GM12801 (cell line): ENCODE measurements at regions not wholly inside any gene's neighbourhood (a gene's known extent, or its start where the extent isn't known, plus 50 kb on each side); places are given as distances from the start of the nearest gene placed in this dataset.

Source experiments
- TF ChIP-seq, protein P1 (sequence below): IDR thresholded peaks from one replicate; pipeline ENCODE4 v1.5.1; 2011; ENCODE audit warnings: control low read depth; ENCODE audit not compliant: insufficient read length; ENCODE audit errors: extremely low read depth

DNA sequence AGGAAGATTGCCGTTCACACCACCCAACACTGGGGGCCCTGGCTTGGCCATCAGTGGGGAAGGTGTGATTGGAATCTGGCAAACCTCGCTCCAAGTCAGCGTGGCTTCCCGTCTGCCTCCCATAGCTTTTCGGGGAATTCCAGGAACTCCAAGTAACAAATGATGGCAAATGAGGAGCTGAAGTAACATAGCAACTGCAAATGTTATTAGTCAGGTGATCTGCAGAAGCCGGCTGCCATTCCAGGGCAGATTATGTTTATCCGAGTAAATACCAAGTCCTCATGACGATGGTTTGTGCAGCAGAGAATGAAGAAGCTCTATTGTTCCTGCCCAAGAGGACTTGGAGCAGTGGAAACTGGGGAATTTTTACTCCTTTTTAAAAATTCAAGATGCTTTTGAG is 270.5 kb upstream of the PODXL start:
- TF ChIP-seq, protein P1, sequence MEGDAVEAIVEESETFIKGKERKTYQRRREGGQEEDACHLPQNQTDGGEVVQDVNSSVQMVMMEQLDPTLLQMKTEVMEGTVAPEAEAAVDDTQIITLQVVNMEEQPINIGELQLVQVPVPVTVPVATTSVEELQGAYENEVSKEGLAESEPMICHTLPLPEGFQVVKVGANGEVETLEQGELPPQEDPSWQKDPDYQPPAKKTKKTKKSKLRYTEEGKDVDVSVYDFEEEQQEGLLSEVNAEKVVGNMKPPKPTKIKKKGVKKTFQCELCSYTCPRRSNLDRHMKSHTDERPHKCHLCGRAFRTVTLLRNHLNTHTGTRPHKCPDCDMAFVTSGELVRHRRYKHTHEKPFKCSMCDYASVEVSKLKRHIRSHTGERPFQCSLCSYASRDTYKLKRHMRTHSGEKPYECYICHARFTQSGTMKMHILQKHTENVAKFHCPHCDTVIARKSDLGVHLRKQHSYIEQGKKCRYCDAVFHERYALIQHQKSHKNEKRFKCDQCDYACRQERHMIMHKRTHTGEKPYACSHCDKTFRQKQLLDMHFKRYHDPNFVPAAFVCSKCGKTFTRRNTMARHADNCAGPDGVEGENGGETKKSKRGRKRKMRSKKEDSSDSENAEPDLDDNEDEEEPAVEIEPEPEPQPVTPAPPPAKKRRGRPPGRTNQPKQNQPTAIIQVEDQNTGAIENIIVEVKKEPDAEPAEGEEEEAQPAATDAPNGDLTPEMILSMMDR = no peak

DNA sequence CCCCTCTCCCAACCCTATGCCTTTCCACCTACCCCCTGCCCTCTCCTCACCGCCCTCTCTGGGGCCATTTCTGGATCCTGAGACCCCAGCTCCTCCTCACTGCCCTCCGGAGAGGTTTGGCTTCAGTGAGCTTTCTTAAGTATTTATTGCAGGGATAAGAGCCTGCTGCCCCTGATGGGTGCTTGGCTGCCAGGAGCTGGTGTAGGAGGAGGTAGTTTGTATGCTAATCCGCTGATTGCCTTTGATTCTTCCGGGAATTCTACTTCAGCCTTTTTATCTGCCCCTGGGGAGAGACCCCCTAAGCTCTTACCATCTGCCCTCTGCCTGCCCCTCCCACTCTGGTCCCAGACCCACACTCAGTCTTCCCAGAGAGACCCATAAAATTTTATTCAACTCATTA is 263.5 kb upstream of the PODXL start:
- TF ChIP-seq, protein P1 = no peak

DNA sequence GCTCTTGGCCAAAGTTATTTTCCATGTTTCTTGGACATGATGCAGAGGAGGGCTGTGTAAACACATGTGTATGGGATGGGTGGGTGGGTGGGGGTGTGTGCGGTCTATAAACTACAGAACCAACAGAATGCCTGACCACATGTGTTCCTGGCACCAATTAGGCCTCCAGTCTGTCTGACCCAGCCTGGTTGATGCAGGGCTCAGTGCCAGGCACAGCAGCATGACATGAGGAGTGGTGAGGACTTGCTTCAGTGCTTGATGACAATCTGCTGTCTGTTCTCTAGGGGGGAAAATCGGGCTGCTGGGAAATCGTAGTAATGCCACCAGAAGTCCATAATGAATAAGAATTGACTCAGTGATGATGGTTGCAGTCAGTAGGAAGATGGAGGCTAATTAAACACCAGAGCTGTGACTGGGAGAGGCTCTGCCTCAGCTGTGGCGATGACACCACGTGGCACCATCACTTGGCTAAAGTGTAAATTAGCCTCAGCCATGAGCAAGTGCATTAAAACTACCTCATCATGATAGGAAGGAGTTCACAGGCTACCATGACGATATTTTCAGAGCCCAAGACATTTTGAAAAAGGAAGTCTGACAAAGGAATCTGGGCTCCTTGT is 260.1 kb upstream of the PODXL start:
- TF ChIP-seq, protein P1 = no peak

- TF ChIP-seq, protein P1 = no peak
These were observed 252.3 kb upstream of the PODXL start for GRCh38 chr7:131808736-131809135.

- TF ChIP-seq, protein P1 = no peak
These were observed 247.4 kb upstream of the PODXL start for GRCh38 chr7:131803816-131804215.

- TF ChIP-seq, protein P1 = no peak
These were observed 245.9 kb upstream of the PODXL start for GRCh38 chr7:131802195-131802864.

DNA sequence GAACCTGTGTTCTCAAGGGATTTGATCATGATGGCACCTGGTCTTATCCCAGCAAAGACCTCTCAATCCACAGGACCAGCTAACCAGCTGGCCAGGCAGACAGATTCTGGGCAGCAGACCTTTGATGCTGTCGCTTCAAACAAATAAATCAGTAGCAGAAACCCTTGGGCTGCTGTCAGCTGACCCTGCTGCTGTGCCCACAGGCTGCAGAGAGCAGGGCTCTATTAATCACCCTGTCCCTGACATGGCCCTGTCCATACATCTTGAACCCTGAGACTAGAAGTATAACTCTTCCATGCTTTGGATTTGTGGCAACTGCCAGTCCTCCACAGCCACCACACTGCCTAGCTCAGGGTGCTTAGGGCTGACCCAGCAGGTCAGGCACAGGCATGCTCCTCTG is 244.1 kb upstream of the PODXL start:
- TF ChIP-seq, protein P1 = no peak
